ENCODE measurements at regions not wholly inside any gene's neighbourhood (a gene's known extent, or its start where the extent isn't known, plus 50 kb on each side); places are given as distances from the start of the nearest gene placed in this dataset.

DNA sequence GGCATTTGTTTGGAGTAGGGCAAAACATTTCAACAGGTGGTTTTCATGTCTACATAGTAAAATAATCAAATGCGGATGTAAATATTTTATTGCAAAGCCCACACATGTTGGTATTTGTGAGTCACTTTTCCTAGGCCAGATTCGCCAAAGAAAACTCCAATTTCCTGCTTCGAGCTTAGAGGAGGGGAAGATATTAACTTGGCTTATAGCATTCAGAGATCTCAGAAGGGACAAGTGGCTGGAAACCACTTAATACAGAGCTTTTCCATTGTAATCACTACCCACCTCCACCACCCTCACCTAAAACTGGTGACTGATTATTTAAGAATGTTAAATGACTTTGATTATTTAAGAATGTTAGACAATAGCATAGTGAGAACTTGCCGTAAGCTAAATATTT, 530.6 kb upstream of the SPRY2 start:
- Histone ChIP-seq H3K27me3 (no peaks in the 10 kb centered on the region), H3K36me3 (no peaks in the 10 kb centered on the region), H3K4me1 (no peaks in the 10 kb centered on the region), H3K27ac (no peak overlapping the region), H3K9me3 (no peaks in the 10 kb centered on the region), H3K4me3 (no peak overlapping the region)
- ATAC-seq (no peak), DNase-seq (no peak), FAIRE-seq (no peak)
- WGBS, 2 donors: 74 to 80% methylated on average over 4 of the region's 4 CpGs
- intact Hi-C loops (cut with DNase I): no loop called here
- TF ChIP-seq CTCF (IDR thresholded peaks at IDR 0.05): no peak

DNA sequence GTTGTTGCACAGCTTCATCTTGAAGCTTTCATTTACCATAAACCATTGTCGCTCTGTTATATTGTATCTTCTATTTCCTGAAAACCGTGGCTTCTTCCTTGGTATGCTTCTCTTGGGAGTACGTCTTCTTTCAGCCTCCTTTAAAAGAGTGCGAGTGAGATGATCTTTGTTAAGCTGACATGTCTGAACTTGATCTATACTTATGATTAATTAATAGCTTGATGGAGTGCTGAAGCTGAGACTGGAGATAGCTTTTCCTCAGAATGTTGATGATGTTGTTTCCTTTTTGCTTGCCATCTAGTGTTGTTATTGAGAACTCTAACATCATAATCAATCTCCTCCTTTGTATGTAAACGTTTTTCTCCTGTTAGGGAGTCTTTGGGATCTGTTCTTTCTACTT, 529.3 kb upstream of the SPRY2 start:
- WGBS, 2 donors: 67 to 75% methylated on average over 5 of the region's 5 CpGs
- no peaks in the 10 kb centered on the region for H3K27me3 ChIP-seq
- no peak for TF ChIP-seq CTCF (IDR thresholded peaks at IDR 0.05)
- no peaks in the 10 kb centered on the region for H3K9me3 ChIP-seq
- no peaks in the 10 kb centered on the region for H3K36me3 ChIP-seq
- H3K27ac ChIP-seq: no peak overlapping the region
- no peaks in the 10 kb centered on the region for H3K4me1 ChIP-seq
- DNase-seq (no peak), FAIRE-seq (no peak), ATAC-seq (no peak)
- intact Hi-C loops (cut with DNase I): no loop called here
- H3K4me3 ChIP-seq: no peak overlapping the region

GRCh38 chr13:80866921-80867320, 526.0 kb upstream of the SPRY2 start:
- H3K9me3 ChIP-seq: no peaks in the 10 kb centered on the region
- no peak overlapping the region for H3K4me3 ChIP-seq
- intact Hi-C loops (cut with DNase I): no loop called here
- ATAC-seq: no peak
- no peak for TF ChIP-seq CTCF (IDR thresholded peaks at IDR 0.05)
- no peak for DNase-seq
- no peak overlapping the region for H3K27ac ChIP-seq
- no peaks in the 10 kb centered on the region for H3K36me3 ChIP-seq
- WGBS, 2 donors: 82 to 84% methylated on average over 3 of the region's 3 CpGs
- H3K4me1 ChIP-seq: no peaks in the 10 kb centered on the region
- H3K27me3 ChIP-seq: no peaks in the 10 kb centered on the region
- FAIRE-seq: no peak

DNA sequence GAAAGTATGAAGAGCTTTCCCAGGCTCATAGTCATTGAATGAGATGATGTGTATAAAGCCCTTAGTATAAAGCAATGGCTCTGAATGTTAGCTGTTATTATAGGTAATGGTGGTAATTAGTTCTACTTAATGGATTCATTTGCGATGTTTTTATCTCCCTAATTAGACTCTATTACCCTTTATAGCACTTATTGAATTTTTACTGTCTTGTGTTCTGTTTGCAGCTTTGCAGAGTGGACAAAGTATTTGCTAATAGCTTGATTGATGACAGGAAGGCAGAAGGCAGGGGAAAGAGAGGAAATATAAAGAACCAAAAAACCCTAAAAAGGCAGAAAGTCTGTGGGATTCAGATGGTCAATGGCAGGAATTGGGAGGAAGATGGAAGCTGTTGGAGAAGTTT, 524.4 kb upstream of the SPRY2 start:
- no peak overlapping the region for H3K27ac ChIP-seq
- no peaks in the 10 kb centered on the region for H3K27me3 ChIP-seq
- FAIRE-seq: no peak
- no peak for TF ChIP-seq CTCF (IDR thresholded peaks at IDR 0.05)
- ATAC-seq: no peak
- WGBS, 2 donors: 11 to 24% methylated on average over 1 of the region's 1 CpG
- H3K4me3 ChIP-seq: no peak overlapping the region
- DNase-seq: no peak
- intact Hi-C loops (cut with DNase I): no loop called here
- no peaks in the 10 kb centered on the region for H3K36me3 ChIP-seq
- H3K4me1 ChIP-seq: no peaks in the 10 kb centered on the region
- no peaks in the 10 kb centered on the region for H3K9me3 ChIP-seq

GRCh38 chr13:80862456-80862855, 521.5 kb upstream of the SPRY2 start:
- no peak overlapping the region for H3K4me3 ChIP-seq
- no peaks in the 10 kb centered on the region for H3K4me1 ChIP-seq
- H3K27me3 ChIP-seq: no peaks in the 10 kb centered on the region
- no peak for ATAC-seq
- no peak overlapping the region for H3K27ac ChIP-seq
- DNase-seq: no peak
- FAIRE-seq: no peak
- intact Hi-C loops (cut with DNase I): no loop called here
- no peaks in the 10 kb centered on the region for H3K9me3 ChIP-seq
- 74 to 75% methylated on average over 4 of the region's 4 CpGs for WGBS, 2 donors
- H3K36me3 ChIP-seq: no peaks in the 10 kb centered on the region
- TF ChIP-seq CTCF (IDR thresholded peaks at IDR 0.05): no peak

Measured in pancreas (tissue), 10 donors.